Posterior vena cava (tissue), 2 donors: ENCODE measurements at regions not wholly inside any gene's neighbourhood (a gene's known extent, or its start where the extent isn't known, plus 50 kb on each side); places are given as distances from the start of the nearest gene placed in this dataset.
"Not testable (repeated sequence)": the region's sequence is repeated elsewhere in the genome, so short reads cannot be mapped to it uniquely, and the experiment has no call there.

ENCODE experiments used
- DNase-seq: peaks from one replicate; pipeline ENCODE4 v3.0.0-alpha.2; 2020; ENCODE audit warnings: low spot score
- intact Hi-C, 2 donors: fragments of 100-400 bp; cut with DNase I; formaldehyde crosslinking; loops; one replicate each; pipeline versions ENCODE4 v1.14.1 to v1.14.2; 2022 to 2023
- donor health status: DM: yes; HTN: yes; CAD: no.
- donor health status: DM: yes; HTN: yes; CAD: no.

DNA sequence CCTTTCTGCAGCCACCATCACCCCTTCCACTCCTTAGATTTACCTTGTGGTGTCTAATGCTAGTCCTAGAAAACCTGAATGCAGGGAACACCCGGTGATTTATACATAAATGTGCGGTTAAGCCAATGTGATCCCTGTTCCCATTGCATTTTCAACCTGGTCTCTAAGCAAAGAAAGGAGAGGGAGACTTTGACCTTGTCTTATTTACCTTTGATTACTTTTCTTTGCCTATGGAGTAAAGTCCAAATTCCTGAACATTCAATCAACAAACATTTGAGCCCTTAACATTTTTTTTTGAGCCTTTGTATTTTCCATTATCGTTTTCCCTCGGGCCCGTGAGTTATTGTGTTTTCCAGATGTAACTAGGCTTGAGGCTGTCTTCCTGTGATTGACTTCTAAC is 233.9 kb downstream of the ZNF248 start:
- no peak for DNase-seq
- intact Hi-C loops, result no loop called here

DNA sequence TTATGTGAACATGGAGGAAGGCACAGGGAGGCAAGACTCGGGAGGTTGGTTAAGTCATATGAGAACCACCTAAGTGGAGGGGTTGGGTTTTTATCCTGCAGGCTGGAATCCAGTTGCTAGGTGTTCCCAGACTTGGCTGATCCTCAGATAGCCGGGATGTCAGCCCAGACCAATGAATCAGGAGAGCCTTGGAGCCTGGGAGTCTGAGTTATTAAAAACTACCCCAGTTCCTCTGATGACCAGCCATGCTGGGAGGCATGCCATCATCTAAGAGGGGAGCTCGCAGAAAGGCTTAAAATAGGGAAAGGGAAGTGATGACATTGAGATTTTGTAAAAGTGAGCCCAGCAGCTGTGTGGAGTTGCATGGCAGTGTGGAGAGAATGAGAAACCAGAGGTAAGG is 238.1 kb downstream of the ZNF248 start:
- intact Hi-C loops, result no loop called here
- DNase-seq, result no peak

DNA sequence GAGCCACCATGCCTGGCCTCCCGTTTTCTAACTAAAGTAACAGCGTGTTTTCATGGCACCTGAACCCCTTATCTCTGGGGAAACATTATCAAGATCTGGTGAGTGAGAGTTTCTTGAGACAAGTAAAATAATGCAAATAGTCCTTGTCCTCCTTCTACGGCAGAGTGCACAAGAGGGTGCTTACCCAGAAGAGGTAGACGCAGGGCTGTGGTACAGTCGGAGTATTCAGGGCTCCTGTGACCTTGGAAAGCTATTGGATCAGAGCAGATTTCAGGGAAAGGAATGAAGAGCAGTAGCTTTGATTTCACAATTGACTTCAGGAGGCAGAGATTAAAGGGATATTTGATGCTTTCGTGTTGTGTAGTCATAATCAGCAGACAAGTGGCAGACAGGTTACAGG is 269.1 kb downstream of the ZNF248 start:
- no peak for DNase-seq
- intact Hi-C loops, result no loop called here

GRCh38 chr10:37584643-37585042 is 272.8 kb downstream of the ZNF248 start:
- no peak for DNase-seq
- intact Hi-C loops, result no loop called here

DNA sequence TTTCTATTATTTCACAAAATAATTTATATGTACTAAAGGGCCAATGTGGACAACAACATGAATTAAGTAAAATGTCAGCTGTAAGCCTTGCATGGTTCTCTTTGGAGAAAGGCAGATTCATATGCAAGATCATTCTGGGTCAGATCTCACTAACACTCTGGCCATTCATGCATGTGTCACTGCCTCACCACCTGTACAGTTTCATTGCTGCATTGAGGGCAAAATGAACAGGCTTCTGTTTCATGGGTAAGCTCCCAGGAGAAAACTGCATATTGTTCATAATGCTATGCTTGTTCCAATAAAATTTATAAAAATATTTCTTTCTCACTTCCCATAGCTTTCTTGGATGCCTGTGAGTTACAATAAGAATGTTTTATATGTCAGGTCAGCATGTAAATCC is 275.2 kb downstream of the ZNF248 start:
- intact Hi-C loops, result no loop called here
- DNase-seq, result no peak

DNA sequence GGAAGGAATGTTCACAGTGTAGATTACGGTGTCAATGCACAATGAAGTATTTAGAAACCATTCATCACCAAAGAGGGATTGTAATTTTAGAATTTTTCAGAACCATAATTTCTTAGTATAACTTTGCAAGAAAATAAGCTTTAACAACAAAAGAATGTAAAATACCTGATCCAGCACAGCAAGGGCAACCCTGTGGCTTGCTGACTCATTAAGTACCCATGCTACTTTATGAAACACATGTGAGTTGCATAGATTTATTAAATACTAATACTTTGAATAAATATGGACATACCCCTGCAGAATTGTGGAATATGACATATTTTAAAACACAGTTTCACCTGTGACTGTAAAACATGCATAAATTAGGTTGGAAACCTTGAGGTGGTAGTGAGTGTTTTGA is 281.3 kb downstream of the ZNF248 start:
- DNase-seq, result no peak
- intact Hi-C loops, result no loop called here

DNA sequence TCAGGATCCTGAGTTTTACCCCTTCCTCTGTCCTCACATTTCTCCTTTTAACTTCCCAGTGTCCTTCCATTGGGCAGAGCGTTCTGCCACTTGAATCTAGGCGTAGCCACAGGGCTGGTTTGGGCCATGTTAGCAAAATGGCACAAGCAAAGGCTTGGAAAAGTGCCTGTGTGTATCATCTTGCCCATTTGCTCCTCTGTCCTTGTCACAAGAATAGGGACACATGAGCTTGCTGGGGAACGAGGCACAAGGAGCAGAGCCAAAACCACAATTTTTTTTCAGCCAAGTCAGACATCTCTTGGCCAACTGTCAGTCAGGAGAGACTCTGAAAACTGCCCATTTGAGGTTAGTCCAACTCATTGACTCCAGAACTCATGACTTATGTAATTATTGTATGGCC is 285.2 kb downstream of the ZNF248 start:
- intact Hi-C loops, result no loop called here
- no peak for DNase-seq

- no peak for DNase-seq
- intact Hi-C loops, result no loop called here
Measured at GRCh38 chr10:37566332-37566731, 291.1 kb downstream of the ZNF248 start.

- intact Hi-C loops, result no loop called here
- no peak for DNase-seq
Measured at GRCh38 chr10:37563715-37564108, 293.7 kb downstream of the ZNF248 start.

DNA sequence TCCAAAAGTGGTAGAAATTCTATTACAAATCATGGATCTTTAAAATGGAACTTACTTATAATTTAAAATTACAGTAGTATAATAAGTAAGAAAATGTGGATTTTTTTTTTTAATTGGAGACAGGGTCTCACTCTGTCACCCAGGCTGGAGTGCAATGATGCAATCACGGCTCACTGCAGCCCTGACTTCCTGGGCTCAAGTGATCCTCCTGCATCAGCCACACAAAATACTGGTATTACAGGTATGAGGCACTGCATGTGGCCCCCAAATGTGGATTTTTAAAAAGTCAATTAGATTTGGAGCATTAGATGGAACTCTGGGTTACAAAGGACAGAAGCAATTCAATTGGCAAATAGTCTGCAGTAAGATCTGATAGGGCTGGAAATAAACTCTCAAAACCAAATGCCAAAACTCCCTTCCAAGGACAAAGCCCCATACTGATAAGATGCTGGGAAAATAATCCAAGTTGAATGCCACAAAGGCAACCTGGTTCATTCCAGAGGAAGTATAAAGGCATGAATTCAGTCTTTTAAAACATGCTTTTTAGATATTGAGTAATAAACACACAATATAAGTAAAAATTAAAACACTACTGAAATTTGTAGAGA is 294.2 kb downstream of the ZNF248 start:
- DNase-seq, result no peak
- intact Hi-C loops, result no loop called here

DNA sequence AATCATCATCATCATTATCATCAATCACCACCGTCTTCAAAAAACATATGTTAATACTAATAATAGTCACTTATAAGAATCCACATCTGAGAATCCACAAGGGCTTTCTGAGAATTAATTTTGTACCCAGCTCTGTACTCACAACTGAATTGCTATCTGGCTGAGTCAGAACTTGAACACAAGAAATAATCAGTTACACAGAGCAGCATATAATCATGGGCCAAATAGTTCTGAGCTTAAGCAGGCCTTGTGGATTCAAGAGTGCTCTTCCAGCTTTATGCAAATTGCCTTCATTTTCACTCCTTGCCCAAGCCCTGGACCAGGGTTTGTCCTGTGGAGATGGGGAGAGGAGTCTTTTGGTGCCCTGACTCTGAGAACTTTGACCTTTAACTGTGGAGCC is 304.5 kb downstream of the ZNF248 start:
- intact Hi-C loops, result no loop called here
- no peak for DNase-seq

DNA sequence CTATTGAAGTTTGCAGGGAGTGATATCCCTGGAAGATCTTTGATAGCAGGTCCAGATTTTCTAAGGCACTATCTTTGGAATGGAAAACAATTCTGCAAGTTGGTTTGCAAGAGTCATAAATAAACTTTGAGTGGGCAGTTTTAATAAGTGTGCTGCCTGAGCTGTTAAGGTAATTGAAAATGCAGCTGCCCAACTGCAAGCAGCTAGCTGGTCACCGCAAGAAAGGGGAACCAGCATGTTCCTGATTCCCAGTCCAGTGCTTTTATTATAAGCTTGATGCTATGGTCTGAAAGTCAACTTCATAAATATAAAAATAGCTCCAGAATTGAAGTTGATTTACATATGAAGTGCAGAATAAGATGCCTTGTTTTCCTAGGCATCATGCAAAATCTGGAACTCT is 308.4 kb downstream of the ZNF248 start:
- no peak for DNase-seq
- intact Hi-C loops, result no loop called here

- intact Hi-C loops, result no loop called here
- DNase-seq, result no peak
Measured at GRCh38 chr10:37535459-37536246, 321.8 kb downstream of the ZNF248 start.

DNA sequence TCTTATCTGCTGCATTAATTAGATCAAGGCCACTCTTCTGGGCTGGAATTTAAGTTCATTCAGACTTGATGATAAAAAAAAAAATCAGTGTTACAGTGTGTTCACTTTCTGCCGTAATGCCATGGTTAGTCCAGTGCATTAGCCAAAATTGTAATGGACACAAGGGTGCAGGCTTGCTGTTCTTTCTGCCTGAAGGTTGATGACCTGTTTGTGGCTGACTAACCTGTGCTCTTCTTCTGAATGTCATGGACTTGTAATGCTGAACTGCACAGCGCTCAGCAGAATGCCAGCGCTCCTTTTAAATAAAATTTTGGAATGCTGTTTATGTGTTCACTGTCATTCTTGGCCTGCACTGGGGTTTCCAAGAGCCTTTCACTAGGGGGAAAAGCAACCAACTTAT is 323.2 kb downstream of the ZNF248 start:
- intact Hi-C loops, result no loop called here
- no peak for DNase-seq

DNA sequence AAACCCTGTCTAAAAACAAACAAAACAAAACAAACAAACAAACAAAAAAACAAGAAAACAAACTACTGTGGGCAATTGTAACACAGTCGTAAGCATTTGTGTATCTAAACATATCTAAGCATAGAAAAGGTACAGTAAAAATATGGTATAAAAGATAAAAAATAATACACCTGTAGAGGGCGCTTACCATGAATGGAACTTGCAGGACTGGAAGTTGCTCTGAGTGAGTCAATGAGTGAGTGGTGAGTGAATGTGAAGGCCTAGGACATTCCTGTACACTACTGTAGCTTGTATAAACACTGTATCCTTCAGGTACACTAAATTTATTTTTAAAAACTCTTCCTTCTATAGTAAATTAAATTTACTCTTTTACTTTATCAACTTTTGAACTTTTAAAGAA is 332.0 kb downstream of the ZNF248 start:
- intact Hi-C loops, DNase-seq: not testable (repeated sequence)

GRCh38 chr10:37520488-37520887 is 336.9 kb downstream of the ZNF248 start:
- no peak for DNase-seq

GRCh38 chr10:37510520-37510919 is 346.9 kb downstream of the ZNF248 start:
- DNase-seq, intact Hi-C loops: not testable (repeated sequence)

More at GRCh38 chr10:37520488-37520887, 336.9 kb downstream of the ZNF248 start:
- intact Hi-C loops, result no loop called here

- intact Hi-C loops, result no loop called here
- no peak for DNase-seq
Measured at GRCh38 chr10:37496061-37496460, 361.3 kb downstream of the ZNF248 start.

- no peak for DNase-seq
- intact Hi-C loops, result no loop called here
Measured at GRCh38 chr10:37495415-37495814, 362.0 kb downstream of the ZNF248 start.

- DNase-seq, intact Hi-C loops: not testable (repeated sequence)
Measured at GRCh38 chr10:37493185-37493796, 364.1 kb downstream of the ZNF248 start.

GRCh38 chr10:37490266-37490665 is 364.9 kb downstream of the ANKRD30A start:
- intact Hi-C loops, result no loop called here
- DNase-seq, result no peak
